AG10803 (cell line): ENCODE measurements at regions not wholly inside any gene's neighbourhood (a gene's known extent, or its start where the extent isn't known, plus 50 kb on each side); places are given as distances from the start of the nearest gene placed in this dataset.

Experiments
- DNase-seq: peaks from one replicate; pipeline ENCODE4 v3.0.0; 2010; ENCODE audit warnings: low read depth
- H3K4me3 ChIP-seq: 2 replicates; pipeline ENCODE4 v1.5.1; 2011; ENCODE audit warnings: mild to moderate bottlenecking, low read length, control low read depth
- CTCF ChIP-seq: conservative IDR thresholded peaks from 2 replicates; pipeline ENCODE4 v1.5.1; 2011; ENCODE audit warnings: mild to moderate bottlenecking, low read length, control low read depth, inconsistent platforms

GRCh38 chr1:14020006-14020405 is 320.0 kb downstream of the PRDM2 start:
- TF ChIP-seq CTCF: no peak
- no peak overlapping the region for H3K4me3 ChIP-seq
- no peak for DNase-seq

- no peak for DNase-seq
- H3K4me3 ChIP-seq: no peak overlapping the region
- TF ChIP-seq CTCF: no peak
Measured at GRCh38 chr1:14027099-14027498, 327.1 kb downstream of the PRDM2 start.

- H3K4me3 ChIP-seq: no peak overlapping the region
- no peak for DNase-seq
- TF ChIP-seq CTCF: no peak
Measured at GRCh38 chr1:14031461-14031860, 331.5 kb downstream of the PRDM2 start.

- no peak overlapping the region for H3K4me3 ChIP-seq
- DNase-seq: no peak
- TF ChIP-seq CTCF: no peak
Measured at GRCh38 chr1:14034506-14034905, 334.5 kb downstream of the PRDM2 start.

- H3K4me3 ChIP-seq: no peak overlapping the region
- no peak for TF ChIP-seq CTCF
- no peak for DNase-seq
Measured at GRCh38 chr1:14037101-14037847, 337.3 kb downstream of the PRDM2 start.

GRCh38 chr1:14039582-14040430 is 339.8 kb downstream of the PRDM2 start:
- H3K4me3 ChIP-seq: no peak overlapping the region
- DNase-seq: no peak
- TF ChIP-seq CTCF: no peak

- no peak for TF ChIP-seq CTCF
- H3K4me3 ChIP-seq: no peak overlapping the region
- DNase-seq: no peak
Measured at GRCh38 chr1:14049965-14050364, 350.0 kb downstream of the PRDM2 start.
